EL (cell line): ENCODE measurements at regions not wholly inside any gene's neighbourhood (a gene's known extent, or its start where the extent isn't known, plus 50 kb on each side); places are given as distances from the start of the nearest gene placed in this dataset.

Experiments used
- DNase-seq: peaks from one replicate; pipeline ENCODE4 v3.0.0-alpha.2; 2016

GRCh38 chr18:67954594-67954993 is 438.1 kb upstream of the DSEL start:
- no peak for DNase-seq

- no peak for DNase-seq
Observed at GRCh38 chr18:67951137-67951536, 434.6 kb upstream of the DSEL start.

DNA sequence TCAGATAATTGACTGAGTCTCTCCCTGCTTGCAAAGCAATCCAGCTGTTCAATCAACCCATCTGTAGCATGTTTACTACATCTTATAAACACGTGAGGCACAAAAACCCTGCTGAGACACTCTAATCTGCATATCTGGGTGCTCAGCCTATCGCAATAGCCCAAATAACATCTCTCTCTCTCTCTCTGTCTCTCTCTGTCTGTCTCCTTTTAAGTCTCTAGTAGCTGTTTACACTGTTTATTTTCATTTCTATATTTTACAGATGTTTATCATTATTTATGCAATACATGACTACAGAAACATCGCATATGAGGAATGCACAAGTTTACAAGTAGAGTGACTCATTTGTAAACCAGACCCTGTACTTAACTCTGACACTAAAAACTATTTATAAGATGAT is 422.1 kb upstream of the DSEL start:
- DNase-seq = peak; percentile 52

DNA sequence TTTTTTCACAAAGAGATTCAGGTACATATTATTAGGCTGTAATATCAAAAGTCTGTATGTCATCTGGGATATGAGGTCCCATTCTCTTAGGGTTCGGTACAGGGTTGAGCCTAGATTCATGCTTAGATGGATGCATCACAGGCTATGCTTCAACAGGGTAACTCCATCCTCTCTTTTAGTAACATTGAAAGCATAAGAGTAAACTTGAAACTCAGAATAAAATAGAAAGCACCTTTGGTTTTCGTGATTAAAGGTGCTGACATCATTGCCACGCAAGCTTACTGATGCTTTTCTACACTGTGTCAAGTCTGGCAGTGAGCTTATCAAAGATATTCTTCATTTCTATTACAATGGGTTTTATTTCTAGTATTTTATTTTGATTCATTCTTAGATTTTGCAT is 419.1 kb upstream of the DSEL start:
- DNase-seq = no peak

DNA sequence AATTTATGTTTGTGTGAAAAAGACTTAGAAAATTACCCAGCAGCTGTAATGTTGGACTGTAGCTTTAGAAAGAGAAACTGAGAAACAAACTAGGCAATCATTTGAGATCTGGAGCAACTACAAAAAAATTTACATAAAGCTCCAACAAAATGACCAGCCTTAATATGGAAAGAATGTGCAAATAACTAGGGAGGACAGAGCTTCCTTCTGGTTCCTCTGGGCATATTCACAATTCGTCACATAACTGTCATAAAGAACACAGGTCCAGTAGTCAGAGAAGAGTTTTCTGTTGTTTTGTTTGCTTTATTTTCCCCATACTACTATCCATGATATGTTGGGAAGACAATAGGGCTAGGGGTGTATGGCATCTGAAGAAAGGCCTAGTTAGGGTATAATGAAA is 416.8 kb upstream of the DSEL start:
- no peak for DNase-seq

DNA sequence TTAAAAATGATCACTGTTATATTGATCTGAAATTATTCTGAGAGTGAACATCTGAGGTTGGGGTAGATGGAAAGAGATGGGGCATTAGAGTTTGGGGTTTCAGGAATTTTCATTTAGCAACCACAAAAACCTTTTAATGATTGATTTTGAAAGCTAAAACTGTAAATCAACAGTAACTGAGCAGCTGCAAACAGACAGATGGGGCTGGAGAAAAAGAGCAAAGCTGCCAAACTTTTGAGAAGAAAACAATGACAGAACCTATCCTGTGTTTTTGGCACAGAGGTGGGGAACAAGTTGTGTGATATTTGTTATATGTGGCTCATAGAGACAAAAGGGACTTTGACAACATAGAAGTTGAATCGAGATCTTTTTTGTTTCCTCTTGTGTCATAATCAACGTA is 415.8 kb upstream of the DSEL start:
- no peak for DNase-seq

- DNase-seq = peak; percentile 38
Observed at GRCh38 chr18:67926929-67927864, 410.7 kb upstream of the DSEL start.

GRCh38 chr18:67924656-67925055 is 408.1 kb upstream of the DSEL start:
- DNase-seq = no peak

DNA sequence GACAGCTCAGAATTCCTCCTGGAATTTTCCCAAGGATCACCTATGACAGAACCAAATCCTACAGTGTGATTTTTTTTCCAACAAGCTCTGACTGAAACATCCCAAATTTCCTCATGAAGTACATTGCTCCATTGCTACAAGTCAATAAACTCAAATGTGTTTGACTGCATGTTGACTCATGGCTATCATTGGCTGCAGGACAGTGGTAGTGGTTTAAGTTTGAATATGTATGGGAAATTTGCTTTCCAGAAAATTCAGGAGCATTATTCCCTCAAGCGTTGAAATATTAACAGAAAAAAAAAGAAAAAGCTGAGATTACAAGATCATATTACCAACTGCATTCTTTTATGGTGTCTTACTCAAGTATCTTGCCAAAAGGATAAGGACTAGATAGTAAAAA is 402.8 kb upstream of the DSEL start:
- DNase-seq = no peak

DNA sequence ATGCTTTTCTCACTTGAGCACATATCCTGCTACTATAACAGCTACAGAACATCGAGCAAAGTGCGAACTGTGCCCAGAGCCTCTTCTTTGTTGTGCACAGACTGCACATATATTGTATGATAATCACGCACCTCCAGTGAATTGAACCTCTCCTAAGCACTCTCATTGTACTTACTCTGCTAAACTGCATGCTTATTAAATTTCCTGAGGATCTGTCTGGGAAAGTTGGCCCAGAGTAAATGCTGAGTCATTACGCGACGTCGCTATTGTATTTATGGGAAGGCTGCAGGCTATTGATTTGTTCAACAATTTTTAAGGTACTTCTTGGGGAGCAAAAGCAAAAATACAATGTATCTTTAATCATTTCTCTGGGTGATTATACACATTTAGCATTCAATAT is 399.6 kb upstream of the DSEL start:
- DNase-seq = no peak

- DNase-seq = no peak
Observed at GRCh38 chr18:67913040-67913439, 396.5 kb upstream of the DSEL start.

DNA sequence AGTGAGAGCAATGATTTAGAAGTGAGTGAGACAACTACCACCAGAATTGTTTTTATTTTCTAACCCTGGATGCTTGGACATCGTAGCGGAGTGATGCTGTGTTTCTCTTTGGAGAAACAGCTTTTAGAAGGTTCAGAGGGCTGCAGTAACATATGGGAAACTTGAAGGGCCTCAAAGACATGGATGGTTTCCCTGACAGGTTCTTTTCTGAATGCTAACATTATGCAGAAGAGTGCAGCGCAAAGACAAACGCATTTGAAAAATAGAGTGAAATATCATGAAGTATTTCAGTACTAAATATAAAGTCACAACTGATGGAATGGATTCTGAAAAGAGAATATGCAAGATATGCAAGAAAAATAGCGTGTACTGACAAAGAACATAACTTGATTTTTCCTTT is 385.1 kb upstream of the DSEL start:
- no peak for DNase-seq

DNA sequence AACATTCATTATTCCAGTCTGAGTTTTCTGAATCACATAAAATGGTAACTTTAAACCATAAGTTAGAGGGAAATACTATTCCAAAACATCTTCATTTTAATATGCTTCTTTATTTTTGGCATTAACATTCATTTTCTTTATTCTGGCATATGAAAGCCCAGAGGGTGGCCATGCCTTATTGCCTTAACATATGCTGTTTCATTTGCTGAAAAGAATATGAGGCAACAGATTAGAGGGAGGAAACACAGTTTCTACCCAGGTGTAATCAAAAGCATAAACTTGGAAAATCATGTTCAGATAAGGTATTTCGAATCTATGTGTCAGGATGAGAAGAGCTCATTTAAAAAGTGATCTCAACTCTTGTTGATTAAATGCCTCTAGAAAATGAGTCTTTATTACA is 379.9 kb upstream of the DSEL start:
- DNase-seq = no peak

GRCh38 chr18:67893916-67894315 is 377.4 kb upstream of the DSEL start:
- DNase-seq = no peak

GRCh38 chr18:67876871-67877270 is 360.4 kb upstream of the DSEL start:
- DNase-seq = no peak

- peak; percentile 37 for DNase-seq
Observed at GRCh38 chr18:67875944-67876343, 359.4 kb upstream of the DSEL start.

- peak; percentile 13 for DNase-seq
Observed at GRCh38 chr18:67875060-67875459, 358.5 kb upstream of the DSEL start.

GRCh38 chr18:67865400-67865799 is 348.9 kb upstream of the DSEL start:
- no peak for DNase-seq

GRCh38 chr18:67864677-67865340 is 348.3 kb upstream of the DSEL start:
- peak; percentile 93 for DNase-seq

DNA sequence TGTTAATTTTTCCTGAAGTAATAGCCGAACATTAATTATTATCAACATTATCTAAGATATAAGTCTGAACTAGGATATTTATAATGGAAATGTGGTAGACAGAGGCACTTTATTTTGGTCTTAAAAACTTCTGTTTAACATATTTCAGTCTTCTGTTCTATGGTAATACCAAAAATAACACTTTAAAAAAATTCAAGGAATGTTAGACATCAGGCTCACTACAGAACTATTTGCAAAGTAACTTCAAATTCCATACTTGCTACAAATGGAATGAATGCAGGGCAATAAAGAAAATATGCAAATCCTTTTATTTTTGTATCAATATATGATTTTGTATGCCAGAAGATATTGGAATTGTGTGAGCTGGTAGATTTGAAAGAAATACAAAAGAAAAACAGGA is 345.5 kb upstream of the DSEL start:
- DNase-seq = peak; percentile 66

GRCh38 chr18:67854340-67854739 is 337.8 kb upstream of the DSEL start:
- DNase-seq = peak; percentile 41

DNA sequence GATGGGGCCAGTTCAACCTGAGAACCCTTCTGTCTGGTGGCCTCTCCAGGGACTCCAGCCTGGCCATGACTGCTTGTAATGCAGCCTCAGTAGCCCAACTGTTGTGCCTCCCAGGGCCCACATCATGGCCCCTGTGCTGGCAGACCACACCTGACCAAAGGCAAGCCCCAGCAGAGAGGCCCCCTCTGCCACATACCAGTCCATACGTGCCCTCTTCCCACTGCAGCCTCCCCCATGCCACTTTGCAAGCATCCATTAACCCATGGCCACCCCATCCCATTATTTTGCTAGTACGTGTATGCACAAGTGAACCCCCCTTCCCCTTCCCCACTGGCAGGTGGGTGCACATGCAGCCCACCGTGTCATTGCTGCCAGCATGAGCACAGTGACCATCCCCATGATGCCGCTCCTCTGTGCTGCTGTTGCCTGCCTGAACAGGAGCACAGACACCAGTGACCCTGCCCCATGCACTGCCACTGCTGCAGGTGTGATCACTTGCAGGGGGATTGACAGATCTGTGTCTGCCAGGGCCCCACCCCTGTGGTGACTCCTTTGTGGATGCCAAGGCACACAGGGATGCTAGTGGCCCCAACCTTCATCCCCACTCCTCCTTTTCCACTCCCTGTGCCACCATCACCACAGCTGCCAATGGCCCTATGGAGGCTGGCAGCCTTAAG is 330.0 kb upstream of the DSEL start:
- no peak for DNase-seq

- DNase-seq = no peak
Observed at GRCh38 chr18:67845035-67845434, 328.5 kb upstream of the DSEL start.

- no peak for DNase-seq
Observed at GRCh38 chr18:67840379-67840778, 323.9 kb upstream of the DSEL start.
